ENCODE measurements at regions not wholly inside any gene's neighbourhood (a gene's known extent, or its start where the extent isn't known, plus 50 kb on each side); places are given as distances from the start of the nearest gene placed in this dataset.

DNA sequence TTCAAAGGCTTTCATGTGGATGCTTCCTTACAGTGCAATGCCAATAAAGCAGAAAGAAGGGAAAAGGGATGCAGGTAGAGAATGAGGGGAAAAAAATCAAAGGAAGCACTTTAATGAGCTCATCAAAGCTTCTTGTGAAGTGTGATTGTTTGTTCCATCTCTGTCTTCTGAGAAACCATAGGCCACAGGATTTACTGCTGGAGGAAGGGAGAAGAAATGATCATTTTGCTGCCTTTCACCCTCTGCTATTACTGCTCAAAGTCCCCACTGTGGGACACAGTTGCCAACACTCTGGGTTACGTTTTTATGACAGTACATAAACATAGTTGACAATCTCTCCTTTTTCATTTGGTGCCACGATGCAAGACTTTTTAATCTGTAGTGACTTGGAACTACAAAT is 558.0 kb upstream of the TECRL start:
- H3K4me3 ChIP-seq (ENCODE audit: low read depth, low read length) = no peak overlapping the region
- no peaks in the 10 kb centered on the region for H3K27me3 ChIP-seq (replicated peaks)
- H3K36me3 ChIP-seq (replicated peaks) = no peaks in the 10 kb centered on the region
- no peak for DNase-seq
- TF ChIP-seq, protein P1, sequence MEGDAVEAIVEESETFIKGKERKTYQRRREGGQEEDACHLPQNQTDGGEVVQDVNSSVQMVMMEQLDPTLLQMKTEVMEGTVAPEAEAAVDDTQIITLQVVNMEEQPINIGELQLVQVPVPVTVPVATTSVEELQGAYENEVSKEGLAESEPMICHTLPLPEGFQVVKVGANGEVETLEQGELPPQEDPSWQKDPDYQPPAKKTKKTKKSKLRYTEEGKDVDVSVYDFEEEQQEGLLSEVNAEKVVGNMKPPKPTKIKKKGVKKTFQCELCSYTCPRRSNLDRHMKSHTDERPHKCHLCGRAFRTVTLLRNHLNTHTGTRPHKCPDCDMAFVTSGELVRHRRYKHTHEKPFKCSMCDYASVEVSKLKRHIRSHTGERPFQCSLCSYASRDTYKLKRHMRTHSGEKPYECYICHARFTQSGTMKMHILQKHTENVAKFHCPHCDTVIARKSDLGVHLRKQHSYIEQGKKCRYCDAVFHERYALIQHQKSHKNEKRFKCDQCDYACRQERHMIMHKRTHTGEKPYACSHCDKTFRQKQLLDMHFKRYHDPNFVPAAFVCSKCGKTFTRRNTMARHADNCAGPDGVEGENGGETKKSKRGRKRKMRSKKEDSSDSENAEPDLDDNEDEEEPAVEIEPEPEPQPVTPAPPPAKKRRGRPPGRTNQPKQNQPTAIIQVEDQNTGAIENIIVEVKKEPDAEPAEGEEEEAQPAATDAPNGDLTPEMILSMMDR (IDR thresholded peaks at IDR 0.05; ENCODE audit: low read depth, low read length, missing control alignments) = no peak
- in situ Hi-C loops (cut with HindIII; ENCODE audit: low pct_ligation_motif_present, low sequenced_read_pairs) = no loop called here
- H3K27ac ChIP-seq = no peak overlapping the region

- Histone ChIP-seq H3K27ac (no peak overlapping the region), H3K4me3 (ENCODE audit: low read depth, low read length) (no peak overlapping the region), H3K27me3 (replicated peaks) (no peaks in the 10 kb centered on the region), H3K36me3 (replicated peaks) (no peaks in the 10 kb centered on the region)
- in situ Hi-C loops (cut with HindIII; ENCODE audit: low pct_ligation_motif_present, low sequenced_read_pairs) = no loop called here
- TF ChIP-seq, protein P1 (IDR thresholded peaks at IDR 0.05; ENCODE audit: low read depth, low read length, missing control alignments) = no peak
- no peak for DNase-seq
Observed at GRCh38 chr4:64960516-64960915, 551.3 kb upstream of the TECRL start.

DNA sequence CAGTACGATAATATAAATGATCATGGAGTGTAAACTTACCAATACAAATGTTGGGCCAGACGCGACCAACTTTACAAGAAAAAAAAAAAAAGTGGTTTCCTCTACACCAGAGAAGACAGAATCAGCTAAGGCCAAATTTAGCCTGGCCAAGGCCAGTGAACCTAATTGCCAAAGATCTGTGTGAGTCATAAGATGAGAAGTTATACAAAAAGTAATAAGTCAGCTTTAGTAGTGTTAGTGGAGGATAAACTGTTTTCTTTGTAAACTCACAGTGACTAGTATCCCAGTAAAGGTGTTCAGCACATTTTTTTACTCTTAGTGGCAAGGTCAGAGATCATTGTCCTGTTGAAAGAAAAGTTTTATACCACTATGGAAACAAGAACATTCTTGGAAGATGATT is 531.4 kb upstream of the TECRL start:
- no peak for DNase-seq

GRCh38 chr4:64935469-64936001 is 526.3 kb upstream of the TECRL start:
- in situ Hi-C loops (cut with HindIII; ENCODE audit: low pct_ligation_motif_present, low sequenced_read_pairs) = no loop called here
- Histone ChIP-seq H3K27ac (no peak overlapping the region), H3K27me3 (replicated peaks) (no peaks in the 10 kb centered on the region), H3K36me3 (replicated peaks) (no peaks in the 10 kb centered on the region), H3K4me3 (ENCODE audit: low read depth, low read length) (no peak overlapping the region)
- DNase-seq = no peak
- TF ChIP-seq, protein P1 (IDR thresholded peaks at IDR 0.05; ENCODE audit: low read depth, low read length, missing control alignments) = no peak

More for the DNA sequence above, 531.4 kb upstream of the TECRL start:
- in situ Hi-C loops (cut with HindIII; ENCODE audit: low pct_ligation_motif_present, low sequenced_read_pairs) = no loop called here
- TF ChIP-seq, protein P1 (IDR thresholded peaks at IDR 0.05; ENCODE audit: low read depth, low read length, missing control alignments) = no peak
- Histone ChIP-seq H3K36me3 (replicated peaks) (no peaks in the 10 kb centered on the region), H3K27me3 (replicated peaks) (no peaks in the 10 kb centered on the region), H3K4me3 (ENCODE audit: low read depth, low read length) (no peak overlapping the region), H3K27ac (no peak overlapping the region)

GRCh38 chr4:64911846-64912245 is 502.6 kb upstream of the TECRL start:
- Histone ChIP-seq H3K4me3 (ENCODE audit: low read depth, low read length) (no peak overlapping the region), H3K27ac (no peak overlapping the region), H3K27me3 (replicated peaks) (no peaks in the 10 kb centered on the region), H3K36me3 (replicated peaks) (no peaks in the 10 kb centered on the region)
- in situ Hi-C loops (cut with HindIII; ENCODE audit: low pct_ligation_motif_present, low sequenced_read_pairs) = no loop called here
- TF ChIP-seq, protein P1 (IDR thresholded peaks at IDR 0.05; ENCODE audit: low read depth, low read length, missing control alignments) = no peak
- DNase-seq = no peak

DNA sequence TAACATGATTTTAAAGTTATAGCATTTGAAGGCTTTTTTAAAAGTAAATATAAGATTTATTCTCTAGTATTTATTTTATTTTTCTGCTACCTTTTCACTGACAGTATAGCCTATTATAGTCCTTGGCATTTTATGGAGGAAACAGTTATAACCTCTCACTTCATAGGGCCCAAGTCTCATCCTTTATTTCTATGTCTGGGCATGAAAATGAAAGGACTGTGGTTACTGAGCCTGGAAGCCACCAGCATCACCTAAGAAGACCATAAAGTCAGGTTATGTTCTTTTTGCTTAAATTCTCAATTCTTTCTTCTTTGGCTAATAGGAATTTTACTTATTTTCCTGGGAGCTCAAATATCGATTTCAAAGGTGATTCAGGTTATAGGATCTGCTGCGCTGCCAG is 494.7 kb upstream of the TECRL start:
- Histone ChIP-seq H3K27me3 (replicated peaks) (no peaks in the 10 kb centered on the region), H3K27ac (no peak overlapping the region), H3K36me3 (replicated peaks) (no peaks in the 10 kb centered on the region), H3K4me3 (ENCODE audit: low read depth, low read length) (no peak overlapping the region)
- no peak for DNase-seq
- TF ChIP-seq, protein P1 (IDR thresholded peaks at IDR 0.05; ENCODE audit: low read depth, low read length, missing control alignments) = no peak
- in situ Hi-C loops (cut with HindIII; ENCODE audit: low pct_ligation_motif_present, low sequenced_read_pairs) = no loop called here

Measured in brain microvascular endothelial cell (primary cell).